Spleen (tissue), 11 donors: ENCODE measurements at regions not wholly inside any gene's neighbourhood (a gene's known extent, or its start where the extent isn't known, plus 50 kb on each side); places are given as distances from the start of the nearest gene placed in this dataset.

Experiments used
- DNase-seq: peaks from one replicate; pipeline ENCODE4 v3.0.0-alpha.2; 2020
- H3K27ac ChIP-seq, 8 donors: fragments of 200-600 bp; sonication (generic) in 7 of 8; 1 replicate in 4 of 8; 2 replicates in 4 of 8; pipeline versions ENCODE4 v1.5.0 to v1.8.0; 2016 to 2021; ENCODE audit warnings: inconsistent platforms in 4 of 8, mild to moderate bottlenecking in 4 of 8, moderate library complexity in 1 of 8
- H3K27me3 ChIP-seq, 7 donors: fragments of 200-600 bp; sonication (generic) in 6 of 7; replicated peaks in 1 of 7; 1 replicate in 4 of 7; 2 replicates in 3 of 7; pipeline versions ENCODE4 v1.5.0 to v1.8.0; 2016 to 2021; ENCODE audit warnings: inconsistent platforms in 3 of 7, mild to moderate bottlenecking in 1 of 7
- H3K36me3 ChIP-seq, 6 donors: fragments of 200-600 bp; sonication (generic) in 5 of 6; 1 replicate in 4 of 6; 2 replicates in 2 of 6; pipeline versions ENCODE4 v1.5.0 to v1.8.0; 2016 to 2021; ENCODE audit warnings: inconsistent platforms in 2 of 6
- H3K4me1 ChIP-seq, 6 donors: fragments of 200-600 bp; sonication (generic) in 5 of 6; 1 replicate in 3 of 6; 2 replicates in 3 of 6; pipeline versions ENCODE4 v1.5.0 to v1.8.0; 2016 to 2021; ENCODE audit warnings: inconsistent platforms in 3 of 6
- H3K4me3 ChIP-seq, 8 donors: fragments of 200-600 bp; sonication (generic) in 7 of 8; 1 replicate in 4 of 8; 2 replicates in 4 of 8; pipeline versions ENCODE4 v1.5.0 to v1.8.0; 2016 to 2021; ENCODE audit warnings: inconsistent platforms in 4 of 8, mild to moderate bottlenecking in 4 of 8, moderate library complexity in 2 of 8
- H3K9me3 ChIP-seq, 8 donors: fragments of 200-600 bp; sonication (generic) in 7 of 8; 1 replicate in 4 of 8; 2 replicates in 4 of 8; pipeline versions ENCODE4 v1.5.0 to v1.8.0; 2016 to 2021; ENCODE audit warnings: inconsistent platforms in 4 of 8
- CTCF ChIP-seq, 11 experiments: fragments of 200-600 bp in 7 of 11; fragments of 450-650 bp in 4 of 11; sonication (generic) in 4 of 11; IDR thresholded peaks in 8 of 11; conservative IDR thresholded peaks in 3 of 11; 1 replicate in 7 of 11; 2 replicates in 4 of 11; pipeline versions ENCODE4 v1.4.0 to v1.8.0; 2016 to 2021; ENCODE audit warnings: antibody characterized with exemption in 11 of 11, inconsistent platforms in 4 of 11, mild to moderate bottlenecking in 1 of 11
- POLR2A ChIP-seq, 3 donors: fragments of 450-650 bp; IDR thresholded peaks; one replicate each; pipeline ENCODE4 v1.5.1; 2017; ENCODE audit warnings: antibody characterized with exemption in 3 of 3, mild to moderate bottlenecking in 1 of 3
- POLR2AphosphoS5 ChIP-seq, 3 donors: sonication (generic); formaldehyde crosslinking; IDR thresholded peaks; one replicate each; pipeline ENCODE4 v1.5.1; 2017; ENCODE audit warnings: antibody characterized with exemption in 3 of 3
- WGBS, 5 donors: extraction: QIAGEN DNeasy Blood & Tissue Kit in 3 of 5; methylation state at CpG; one replicate each; pipeline versions ENCODE4 v1.1.5 to v1.1.7; 2013 to 2018; 5-methylcytosine and 5-hydroxymethylcytosine counted together
- intact Hi-C: fragments of 100-400 bp; cut with DNase I; formaldehyde crosslinking; loops from one replicate; pipeline ENCODE4 v1.15.0; 2023; ENCODE audit warnings: low total_unique reads
- donor health status: healthy with polysubstance abuse.
- donor health status: DM: no; HTN: no; CAD: no; lungs with moderate emphysema.
- donor health status: DM: no; HTN: no; CAD: no.
- donor health status: Bipolar disorder and iron deficiency.
- donor health status: healthy.
- donor health status: DM: no; HTN: no; CAD: no.
- donor health status: DM: yes; HTN: yes; CAD: no.

- no peak overlapping the region for H3K27ac ChIP-seq
- no peak overlapping the region for H3K4me3 ChIP-seq
- H3K27me3 ChIP-seq = no peaks in the 10 kb centered on the region
- no peak for DNase-seq
- peaks cover 0 to 7% (median 0%) of the 10 kb centered on the region in 8 donors for H3K9me3 ChIP-seq
- H3K36me3 ChIP-seq = no peaks in the 10 kb centered on the region
- H3K4me1 ChIP-seq = peaks cover 0 to 33% (median 14%) of the 10 kb centered on the region in 6 donors
- TF ChIP-seq CTCF (IDR thresholded peaks at IDR 0.05 in 8 of 11, conservative IDR thresholded peaks at IDR 0.05 in 3 of 11) (no peak), POLR2A (IDR thresholded peaks at IDR 0.05) (no peak), POLR2AphosphoS5 (IDR thresholded peaks at IDR 0.05) (no peak)
- 74 to 89% (median 74%) methylated on average over 5 of the region's 5 CpGs for WGBS, 5 donors
- intact Hi-C loops = no loop called here
Measured at GRCh38 chr6:14885498-14885897, 360.4 kb upstream of the JARID2 start.

GRCh38 chr6:14887181-14887580 lies 358.7 kb upstream of the JARID2 start:
- Histone ChIP-seq H3K27ac (no peak overlapping the region), H3K27me3 (no peaks in the 10 kb centered on the region), H3K9me3 (peaks cover 0 to 7% (median 0%) of the 10 kb centered on the region in 8 donors), H3K4me3 (no peak overlapping the region), H3K36me3 (no peaks in the 10 kb centered on the region), H3K4me1 (peaks cover 0 to 21% (median 7%) of the 10 kb centered on the region in 6 donors)
- TF ChIP-seq POLR2A (IDR thresholded peaks at IDR 0.05) (no peak), CTCF (IDR thresholded peaks at IDR 0.05 in 8 of 11, conservative IDR thresholded peaks at IDR 0.05 in 3 of 11) (no peak), POLR2AphosphoS5 (IDR thresholded peaks at IDR 0.05) (no peak)
- no peak for DNase-seq
- WGBS, 5 donors = 92 to 96% (median 93%) methylated on average over 3 of the region's 3 CpGs
- intact Hi-C loops = no loop called here

GRCh38 chr6:14887986-14888574 lies 357.8 kb upstream of the JARID2 start:
- TF ChIP-seq POLR2AphosphoS5 (IDR thresholded peaks at IDR 0.05) (no peak), POLR2A (IDR thresholded peaks at IDR 0.05) (no peak), CTCF (IDR thresholded peaks at IDR 0.05 in 8 of 11, conservative IDR thresholded peaks at IDR 0.05 in 3 of 11) (no peak)
- Histone ChIP-seq H3K36me3 (no peaks in the 10 kb centered on the region), H3K27me3 (no peaks in the 10 kb centered on the region), H3K4me1 (peaks cover 0 to 21% (median 7%) of the 10 kb centered on the region in 6 donors), H3K27ac (no peak overlapping the region), H3K9me3 (peaks cover 0 to 7% (median 0%) of the 10 kb centered on the region in 8 donors), H3K4me3 (no peak overlapping the region)
- DNase-seq = no peak
- intact Hi-C loops = no loop called here
- WGBS, 5 donors = 94 to 99% (median 97%) methylated on average over 4 to 5 of the region's 5 CpGs

GRCh38 chr6:14888575-14889000 lies 357.3 kb upstream of the JARID2 start:
- Histone ChIP-seq H3K4me3 (no peak overlapping the region), H3K36me3 (no peaks in the 10 kb centered on the region), H3K4me1 (peaks cover 0 to 16% (median 6%) of the 10 kb centered on the region in 6 donors), H3K9me3 (peaks cover 0 to 7% (median 0%) of the 10 kb centered on the region in 8 donors), H3K27ac (no peak overlapping the region), H3K27me3 (no peaks in the 10 kb centered on the region)
- intact Hi-C loops = no loop called here
- DNase-seq = no peak
- WGBS, 5 donors = 89 to 97% (median 94%) methylated on average over 4 of the region's 4 CpGs
- TF ChIP-seq POLR2A (IDR thresholded peaks at IDR 0.05) (no peak), CTCF (IDR thresholded peaks at IDR 0.05 in 8 of 11, conservative IDR thresholded peaks at IDR 0.05 in 3 of 11) (no peak), POLR2AphosphoS5 (IDR thresholded peaks at IDR 0.05) (no peak)
